Activated CD4-positive, alpha-beta T cell treated with anti-CD3 and anti-CD28 coated beads for 24 hours (primary cell): ENCODE measurements at regions not wholly inside any gene's neighbourhood (a gene's known extent, or its start where the extent isn't known, plus 50 kb on each side); places are given as distances from the start of the nearest gene placed in this dataset.
"Not testable (repeated sequence)": the region's sequence is repeated elsewhere in the genome, so short reads cannot be mapped to it uniquely, and the experiment has no call there.

Experiments used
- DNase-seq, 2 donors: peaks; one replicate each; pipeline ENCODE4 v3.0.0-alpha.2; 2020; ENCODE audit warnings: low read depth in 2 of 2

DNA sequence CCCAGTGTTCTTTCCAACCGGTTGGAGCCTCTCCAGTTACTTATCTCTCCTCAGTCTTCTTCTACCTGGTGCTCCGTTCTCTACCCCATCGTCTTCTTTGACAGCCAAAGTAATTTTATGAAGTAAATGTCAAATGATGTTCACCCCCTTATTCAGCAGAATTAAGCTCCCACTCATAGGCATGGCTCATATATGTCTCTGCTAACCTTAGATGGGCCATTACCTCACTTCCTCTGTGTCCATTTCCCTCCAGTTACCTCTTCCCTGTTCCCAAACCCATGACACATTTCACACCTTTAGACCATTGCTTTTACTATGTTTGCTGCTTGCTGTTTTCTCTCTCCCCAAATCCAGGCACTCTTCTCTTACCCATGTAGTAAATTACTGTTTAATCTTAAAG, 607.0 kb downstream of the RNF144A start:
- no peak for DNase-seq

DNA sequence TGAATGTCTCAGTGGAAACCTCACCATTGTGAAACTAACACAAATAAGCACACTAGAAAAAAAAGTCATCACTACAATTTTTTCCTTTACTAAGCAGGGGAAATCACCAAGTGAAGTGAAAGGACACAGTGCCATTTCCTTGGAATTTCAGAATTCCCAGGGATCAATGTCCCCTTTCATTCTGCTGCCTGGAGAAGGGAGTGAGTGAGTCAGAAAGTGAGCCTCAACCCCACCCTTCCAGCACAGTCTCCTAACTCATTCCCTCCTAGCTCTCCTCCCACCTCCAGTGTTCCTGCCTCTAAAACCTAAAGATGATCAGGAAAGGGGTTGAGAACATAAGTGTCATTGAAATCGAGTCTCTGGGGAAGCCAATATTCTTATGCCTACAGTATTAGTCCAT, 608.5 kb downstream of the RNF144A start:
- no peak for DNase-seq

DNA sequence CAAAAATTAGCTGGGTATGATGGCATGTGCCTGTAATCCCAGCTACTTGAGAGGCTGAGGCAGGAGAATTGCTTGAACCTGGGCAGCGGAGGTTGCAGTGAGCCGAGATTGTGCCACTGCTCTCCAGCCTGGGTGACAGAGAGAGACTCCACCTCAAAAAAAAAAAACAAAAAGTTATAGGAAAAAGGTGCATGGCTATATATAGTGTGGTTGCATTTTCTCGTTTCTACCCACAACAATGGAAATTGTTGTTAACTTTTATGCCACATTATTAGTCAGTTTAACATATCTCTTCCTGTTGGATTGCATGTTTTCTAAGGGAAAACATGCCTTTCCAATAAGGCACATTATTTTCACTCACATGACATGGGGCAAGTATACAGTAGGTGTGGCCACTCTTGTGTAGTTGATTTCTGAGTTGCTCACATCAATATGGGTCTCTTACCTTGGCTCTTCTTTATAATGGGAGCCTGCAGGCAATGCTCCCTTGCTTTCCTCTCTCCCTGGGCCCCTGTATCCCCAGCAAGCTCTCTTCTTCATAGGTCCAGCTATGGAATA, 610.0 kb downstream of the RNF144A start:
- no peak for DNase-seq

DNA sequence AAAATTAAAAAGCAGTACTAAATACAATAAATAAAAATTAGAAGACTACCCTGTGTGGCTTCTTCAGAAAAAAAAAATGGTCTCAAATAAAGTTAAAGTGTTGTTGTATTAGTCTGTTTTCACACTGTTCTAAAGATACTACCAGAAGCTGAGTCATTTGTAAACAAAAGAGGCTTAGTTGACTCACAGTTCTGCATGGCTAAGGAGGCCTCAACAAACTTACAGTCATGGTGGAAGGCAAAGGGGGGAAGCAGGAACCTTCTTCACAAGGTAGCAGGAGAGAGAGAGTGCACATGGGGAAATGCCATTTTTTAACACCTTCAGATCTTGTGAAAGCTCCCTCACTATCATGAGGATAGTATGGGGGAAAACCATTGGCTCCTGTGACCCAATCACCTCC, 612.8 kb downstream of the RNF144A start:
- DNase-seq = no peak

DNA sequence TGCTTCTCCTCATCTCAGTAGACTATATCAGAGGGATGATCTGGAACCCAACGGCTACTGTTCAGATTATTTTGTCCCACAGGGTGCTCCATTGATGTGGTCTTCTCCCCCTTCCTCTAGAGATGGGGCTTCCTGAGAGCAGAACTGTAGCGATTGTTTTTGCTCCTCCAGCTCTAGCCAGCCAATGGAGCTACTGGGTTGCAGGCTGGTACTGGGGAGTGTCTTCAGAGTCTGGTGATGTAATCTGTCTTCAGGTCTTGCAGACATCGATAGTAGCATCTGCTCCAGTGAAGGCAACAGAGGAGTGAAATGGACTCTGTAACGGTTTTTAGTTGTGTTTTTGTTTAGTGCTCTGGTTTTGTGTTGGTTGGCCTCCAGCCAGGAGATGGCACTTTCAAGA, 621.9 kb downstream of the RNF144A start:
- no peak for DNase-seq

DNA sequence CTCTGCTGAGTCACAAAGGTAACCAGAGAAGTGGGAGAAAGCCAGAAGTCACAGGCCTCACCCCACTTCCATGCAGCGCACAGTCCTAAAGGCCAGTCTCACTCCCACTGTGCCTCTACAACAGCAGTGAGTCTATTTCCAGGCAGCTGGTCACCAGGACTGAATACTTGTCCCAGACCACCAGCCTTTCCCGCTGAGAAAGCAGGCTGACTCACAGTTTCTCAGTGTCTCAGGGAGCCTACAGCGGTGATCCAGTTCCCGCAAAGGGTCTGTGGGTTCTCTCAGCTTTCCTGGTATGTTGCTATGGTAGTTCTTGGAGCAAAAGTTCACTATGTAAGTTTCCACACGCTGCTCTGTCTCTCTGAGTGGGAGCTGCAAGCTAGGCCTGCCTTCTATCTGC, 622.5 kb downstream of the RNF144A start:
- no peak for DNase-seq

DNA sequence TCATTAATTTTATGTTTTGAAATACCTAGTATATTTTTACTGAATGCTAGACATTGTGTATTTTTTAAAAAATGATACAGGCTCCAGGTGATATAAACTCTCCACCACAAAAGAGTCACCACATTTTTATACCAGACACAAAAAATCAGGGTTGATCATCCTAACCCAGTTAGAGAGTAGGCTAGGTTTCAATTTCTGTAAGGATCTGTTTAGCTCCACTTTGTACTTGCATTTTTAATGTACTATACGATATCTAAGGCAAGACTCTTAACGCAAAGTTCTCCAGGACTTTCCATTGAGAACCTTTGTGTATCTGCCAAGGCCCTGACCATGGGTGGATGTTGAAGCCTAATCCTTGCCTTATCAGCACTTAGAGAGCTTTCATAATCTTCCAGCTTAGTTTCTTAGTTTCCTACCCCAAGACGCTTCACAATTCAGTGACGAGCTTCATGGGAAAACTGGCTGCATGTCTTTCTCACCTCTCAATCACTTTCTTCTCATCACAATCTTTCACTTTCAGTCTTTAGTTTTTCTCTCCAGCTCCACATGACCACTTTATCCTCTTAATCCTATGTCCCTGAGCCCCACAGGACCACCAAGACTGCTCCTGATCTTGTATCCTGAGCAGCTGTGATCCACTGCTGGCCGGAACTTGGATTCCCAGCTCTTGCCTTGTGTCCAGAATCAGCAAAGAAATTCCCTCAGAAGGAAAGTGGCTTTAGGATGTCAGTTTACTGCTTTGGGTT, 635.8 kb downstream of the RNF144A start:
- DNase-seq = no peak

DNA sequence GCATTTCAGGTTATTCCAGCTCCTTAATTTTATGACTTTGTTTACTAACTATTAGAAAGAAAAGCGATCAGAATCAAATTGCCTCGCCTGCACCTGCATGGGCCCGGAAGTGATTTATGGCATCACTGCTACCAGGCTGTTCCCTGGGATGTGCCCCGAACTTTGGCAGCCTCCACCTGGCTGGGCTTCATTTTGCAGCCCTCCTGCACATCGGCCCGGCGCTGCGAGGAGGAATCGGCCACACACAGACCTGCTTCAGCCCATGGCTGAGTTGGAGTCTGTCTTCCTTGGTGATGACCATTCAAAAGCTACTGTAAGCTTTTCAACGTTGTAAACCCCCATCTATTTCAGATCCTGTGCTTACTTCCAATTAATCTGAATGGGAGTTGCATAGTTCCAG, 638.0 kb downstream of the RNF144A start:
- no peak for DNase-seq

DNA sequence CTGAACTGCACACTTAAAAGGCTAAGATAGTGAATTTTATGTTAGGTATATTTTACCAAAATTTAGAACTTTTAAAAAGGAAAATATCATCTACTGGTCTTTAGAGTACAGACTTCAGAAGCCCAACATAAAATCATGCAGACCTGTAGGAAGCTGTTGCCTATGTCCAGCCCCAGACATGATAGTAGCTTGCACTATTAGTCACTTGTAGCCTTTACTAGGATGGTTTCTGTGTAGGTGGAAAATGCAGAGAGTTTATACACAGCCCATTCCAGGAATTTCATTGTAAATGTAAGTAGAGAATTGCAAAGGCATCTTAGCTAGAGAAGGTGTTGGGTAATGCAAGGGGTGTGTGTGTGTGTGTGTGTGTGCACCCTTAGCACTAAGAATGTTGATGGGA, 640.2 kb downstream of the RNF144A start:
- DNase-seq = no peak

DNA sequence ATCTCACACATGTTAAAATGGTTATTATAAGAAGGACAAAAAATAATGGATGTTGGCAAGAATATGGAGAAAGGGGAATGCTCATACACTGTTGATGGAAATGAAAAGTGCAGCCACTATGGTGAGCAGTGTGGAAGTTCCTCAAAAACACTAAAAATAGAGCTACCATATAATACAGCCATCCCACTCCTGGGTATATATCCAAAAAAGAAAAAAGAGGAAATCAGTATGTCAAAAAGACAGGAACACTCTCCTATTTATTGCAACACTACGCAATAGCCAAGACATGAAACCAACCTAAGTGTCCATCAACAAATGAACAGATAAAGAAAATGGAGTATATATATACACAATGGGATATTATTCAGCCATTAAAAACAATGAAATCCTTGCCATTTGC, 642.6 kb downstream of the RNF144A start:
- DNase-seq = no peak

DNA sequence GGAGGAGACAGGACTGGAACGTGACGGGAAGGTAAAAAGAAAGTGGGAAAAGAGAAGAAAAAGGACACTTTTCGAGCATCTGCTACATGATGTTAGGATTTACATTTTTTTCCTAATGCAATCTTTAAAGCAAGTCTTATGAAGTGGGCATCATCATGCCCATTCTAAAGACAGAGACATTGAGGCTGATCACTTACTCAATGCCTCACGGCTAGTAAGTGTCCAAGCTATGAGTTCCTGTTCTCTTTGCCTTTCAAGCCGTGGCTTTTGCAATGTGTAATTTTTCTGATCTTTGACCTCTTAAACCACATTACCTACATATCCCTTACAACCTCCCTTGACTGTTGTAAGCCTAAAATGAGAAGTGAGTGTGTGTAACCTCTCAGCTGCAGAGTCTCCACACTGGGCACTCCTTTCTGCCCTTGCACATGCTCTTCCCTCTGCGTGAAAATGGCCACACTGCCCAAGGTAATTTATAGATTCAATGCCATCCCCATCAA, 649.2 kb downstream of the RNF144A start:
- DNase-seq = no peak

DNA sequence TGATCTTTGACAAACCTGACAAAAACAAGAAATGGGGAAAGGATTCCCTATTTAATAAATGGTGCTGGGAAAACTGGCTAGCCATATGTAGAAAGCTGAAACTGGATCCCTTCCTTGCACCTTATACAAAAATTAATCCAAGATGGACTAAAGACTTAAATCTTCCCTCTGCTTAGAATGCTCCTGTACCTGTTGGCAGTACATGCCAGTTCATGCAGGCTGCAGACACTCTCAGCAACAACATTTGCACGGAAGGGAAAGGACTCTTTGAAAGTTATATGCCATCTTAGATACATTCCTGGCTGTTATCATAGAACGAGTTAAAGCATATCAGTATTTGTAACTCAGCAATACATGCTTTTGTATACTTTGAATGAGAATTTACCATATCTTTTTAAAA, 649.9 kb downstream of the RNF144A start:
- DNase-seq = not testable (repeated sequence)

DNA sequence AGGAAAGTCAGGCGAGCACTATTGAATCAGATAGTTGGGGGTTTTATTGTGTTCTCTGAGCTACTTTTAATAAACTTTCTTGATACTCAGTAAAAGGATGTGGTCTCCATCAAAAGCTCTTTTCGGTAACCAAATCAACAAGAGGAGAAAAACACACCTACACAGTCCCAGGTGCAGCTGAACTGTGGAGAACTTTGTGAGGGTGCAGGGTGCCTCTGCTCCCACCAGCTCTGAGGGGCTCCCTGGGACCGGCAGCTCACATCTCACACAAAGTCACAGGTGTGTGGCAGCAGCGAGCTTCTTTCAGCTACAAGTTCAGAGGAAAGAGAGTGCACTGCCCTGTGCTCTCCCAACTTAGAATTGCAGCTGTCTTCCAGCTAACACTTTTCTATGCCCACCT, 650.4 kb downstream of the RNF144A start:
- peak; percentile 33 to 39 for DNase-seq

DNA sequence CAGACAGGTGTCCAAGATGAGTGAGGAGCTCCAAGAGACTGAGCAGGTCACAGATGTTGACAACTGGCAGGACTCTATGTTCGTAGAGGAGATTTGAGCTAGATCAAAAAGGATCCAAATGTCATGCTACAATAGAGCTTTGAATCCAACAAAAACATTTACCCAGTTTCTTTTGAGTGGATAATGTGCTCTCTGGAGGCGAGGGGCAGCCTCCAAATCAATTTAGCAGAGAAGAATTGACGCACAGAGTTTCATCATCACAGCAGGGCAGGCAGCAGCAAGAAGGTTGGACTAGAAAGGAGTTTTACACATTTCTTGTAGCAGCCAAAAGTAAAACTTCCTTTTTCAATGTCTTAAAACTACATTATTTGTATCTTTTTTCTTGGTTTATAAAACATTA, 653.0 kb downstream of the RNF144A start:
- DNase-seq = no peak

DNA sequence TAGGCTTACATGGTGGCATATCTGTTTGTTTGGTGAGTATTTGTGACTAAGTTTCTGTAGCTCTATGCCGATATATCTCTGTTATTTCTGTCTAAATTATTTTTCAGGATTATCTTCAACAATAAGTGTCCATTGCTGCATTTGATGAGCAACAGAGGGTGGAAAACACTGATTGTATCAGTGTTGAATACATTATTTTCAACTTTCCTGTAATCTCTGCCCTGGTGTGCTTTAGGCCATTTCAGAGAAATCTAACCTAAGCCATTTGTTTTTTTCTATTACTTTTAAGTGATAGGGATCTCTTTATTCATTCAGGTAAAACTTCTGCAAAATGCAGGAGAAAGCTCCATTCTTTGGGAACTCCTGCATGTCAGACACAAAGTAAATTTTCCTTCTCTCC, 654.5 kb downstream of the RNF144A start:
- no peak for DNase-seq

DNA sequence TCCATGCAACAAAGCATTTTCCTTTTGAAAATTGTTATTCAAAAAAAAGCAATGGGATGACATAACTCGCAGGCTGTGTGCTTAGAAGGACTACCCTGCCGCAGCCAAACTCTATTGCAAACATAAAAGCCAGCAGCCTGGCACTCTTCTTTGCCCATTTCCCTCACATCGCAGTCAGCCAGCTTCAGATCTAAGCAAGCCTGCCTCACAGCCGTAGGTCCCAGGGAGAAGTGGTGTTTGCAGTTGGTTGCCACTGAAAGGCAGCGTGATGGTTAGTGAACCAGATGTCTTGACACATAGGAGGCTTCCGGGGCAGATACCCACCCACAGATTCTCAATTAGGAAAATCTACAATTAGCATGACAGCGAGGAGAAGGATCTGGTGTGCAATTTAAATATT, 655.2 kb downstream of the RNF144A start:
- DNase-seq = no peak

DNA sequence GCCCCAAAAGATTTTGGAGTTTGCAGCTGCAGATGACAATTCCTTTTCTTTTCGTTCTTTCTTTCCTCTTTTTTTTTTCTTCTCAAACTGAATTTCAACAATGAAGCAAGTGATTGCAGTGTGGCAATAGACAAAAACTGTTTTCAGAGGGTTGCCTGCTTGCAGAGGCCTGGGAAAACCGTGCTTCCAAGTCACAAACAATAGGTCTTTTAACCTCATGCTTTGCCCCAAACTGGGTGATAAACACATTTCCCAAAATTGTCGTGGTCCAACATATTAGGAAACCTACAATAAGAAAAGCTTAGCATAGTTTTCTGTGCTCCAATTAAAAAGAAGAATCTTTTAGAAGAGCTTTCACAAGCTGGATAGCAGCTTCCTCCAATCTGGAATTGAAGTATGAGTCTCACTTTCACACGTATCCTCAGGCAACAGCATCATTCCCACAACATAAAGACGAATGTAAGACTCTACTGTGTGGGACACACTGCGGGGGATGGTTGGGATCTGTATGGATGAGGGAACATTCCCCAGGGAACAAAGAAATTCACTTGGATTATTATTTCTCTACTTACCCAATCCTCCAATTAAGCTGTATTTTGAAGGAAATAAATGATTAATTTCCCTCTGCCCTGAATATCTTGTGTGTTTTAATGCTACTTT, 656.1 kb downstream of the RNF144A start:
- DNase-seq = no peak

DNA sequence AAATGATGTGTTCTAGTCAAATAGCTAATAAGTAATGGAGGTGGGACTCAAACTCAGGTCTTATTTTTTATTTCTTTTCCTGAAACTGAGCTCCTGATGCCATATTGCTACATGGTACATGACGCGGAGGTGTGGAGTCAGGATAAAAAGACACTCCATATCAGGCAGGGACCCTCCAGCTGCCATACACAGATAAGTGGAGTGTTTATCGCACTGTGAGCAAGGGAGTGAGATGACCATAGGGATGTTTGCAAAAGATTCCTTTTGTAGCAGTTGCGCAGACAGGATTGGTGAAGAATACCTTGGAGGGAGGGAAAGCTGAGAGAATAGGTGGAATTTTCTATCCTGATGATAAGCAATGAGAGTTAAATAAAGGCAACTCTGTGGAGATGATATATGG, 657.2 kb downstream of the RNF144A start:
- no peak for DNase-seq

DNA sequence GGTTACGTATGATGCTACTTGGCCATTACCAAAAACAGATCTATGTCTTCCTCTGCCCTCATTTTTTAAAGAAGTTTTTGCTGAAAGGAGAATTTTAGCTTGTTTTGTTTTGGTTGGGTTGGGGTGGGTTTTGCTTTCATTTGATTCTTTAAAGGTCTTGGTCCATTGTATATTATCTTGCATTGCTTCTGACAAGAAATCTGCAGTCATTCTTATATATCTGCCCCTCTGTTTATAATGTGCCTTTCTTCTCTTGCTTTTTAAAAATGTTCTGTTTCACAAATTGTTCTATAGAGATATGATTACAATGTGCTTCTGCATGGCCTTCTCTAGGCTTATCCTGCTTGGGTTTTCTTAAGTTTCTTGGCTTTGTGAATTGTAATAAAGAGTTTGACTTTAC, 660.6 kb downstream of the RNF144A start:
- DNase-seq = no peak

DNA sequence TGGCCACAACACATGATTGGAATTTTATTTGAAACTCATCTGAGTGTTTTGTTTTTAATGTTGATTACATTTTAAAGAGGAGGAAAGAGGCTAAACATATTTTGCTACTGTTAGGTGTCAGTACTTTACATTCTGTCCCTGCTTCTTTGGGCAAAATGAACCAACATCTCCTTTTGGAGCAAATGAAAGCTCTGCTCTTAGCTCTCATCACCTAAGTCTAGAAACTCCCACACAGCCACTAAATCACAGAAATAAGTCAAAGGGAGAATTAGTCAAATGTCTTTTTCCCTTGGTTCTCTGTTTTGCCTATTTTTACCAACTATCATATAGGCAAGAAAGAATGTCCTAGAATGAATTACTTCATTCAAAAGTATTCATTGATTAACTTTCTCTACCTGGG, 666.8 kb downstream of the RNF144A start:
- DNase-seq = no peak

DNA sequence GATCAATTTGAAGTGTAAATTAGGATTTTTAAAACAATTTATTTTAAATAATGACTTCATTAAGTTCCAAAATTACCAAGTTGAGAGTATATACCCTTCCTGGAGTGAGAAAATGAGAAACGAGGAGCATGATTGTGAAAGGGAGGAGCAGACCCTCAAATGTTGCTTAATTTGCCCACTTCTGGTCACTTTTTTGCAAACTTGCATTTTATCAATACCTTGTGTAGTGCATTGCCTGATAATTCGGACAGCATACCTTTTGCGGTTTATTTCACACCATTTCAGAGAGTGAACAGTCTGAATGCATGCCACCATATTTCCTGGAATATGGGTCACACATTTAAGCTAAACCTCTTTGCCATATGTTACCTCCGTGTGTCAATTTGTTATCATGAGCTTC, 669.7 kb downstream of the RNF144A start:
- DNase-seq = no peak

DNA sequence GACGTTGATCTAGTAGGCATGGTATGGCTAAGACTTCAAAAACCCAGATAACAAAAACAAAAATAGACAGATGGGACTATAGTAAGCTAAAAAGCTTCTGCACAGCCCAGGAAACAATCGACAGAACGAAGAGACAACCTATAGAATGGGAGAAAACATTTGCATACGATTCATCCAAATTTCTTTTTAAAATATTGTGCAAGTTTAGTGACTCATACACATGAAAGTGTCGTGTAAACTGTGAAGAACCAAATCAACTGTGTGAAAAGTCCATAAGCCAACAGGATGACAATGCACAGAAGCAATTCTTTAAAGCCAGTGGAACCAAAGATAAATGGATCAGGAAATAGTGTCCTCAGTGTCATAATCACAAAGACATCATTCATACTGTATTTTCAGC, 671.1 kb downstream of the RNF144A start:
- no peak for DNase-seq

DNA sequence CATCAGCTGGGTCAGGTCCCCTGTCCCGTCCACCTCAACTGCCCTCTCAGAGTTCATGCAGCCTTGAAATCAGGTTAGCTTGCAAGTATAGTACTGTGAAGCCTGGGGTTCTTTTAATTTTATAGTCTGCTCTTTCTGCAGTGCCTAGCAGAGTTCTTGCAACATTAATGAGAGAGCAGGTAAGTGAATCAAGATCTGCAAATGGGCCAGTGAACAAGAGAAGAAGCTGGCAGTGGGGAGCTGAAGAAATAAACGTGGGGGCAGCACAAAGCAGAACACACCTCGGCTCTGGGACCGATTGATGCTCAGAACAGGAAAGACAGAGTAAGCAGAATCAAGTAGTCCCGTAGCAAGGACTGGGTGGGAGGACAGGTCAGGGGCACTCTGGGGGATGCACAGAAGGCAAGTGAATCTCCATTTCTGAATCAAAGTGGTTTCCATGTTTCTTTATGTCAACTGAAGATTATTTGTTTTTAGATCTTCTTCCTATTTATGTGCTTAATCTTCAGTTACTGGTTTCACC, 675.5 kb downstream of the RNF144A start:
- no peak for DNase-seq
